ENCODE measurements at regions not wholly inside any gene's neighbourhood (a gene's known extent, or its start where the extent isn't known, plus 50 kb on each side); places are given as distances from the start of the nearest gene placed in this dataset.

DNA sequence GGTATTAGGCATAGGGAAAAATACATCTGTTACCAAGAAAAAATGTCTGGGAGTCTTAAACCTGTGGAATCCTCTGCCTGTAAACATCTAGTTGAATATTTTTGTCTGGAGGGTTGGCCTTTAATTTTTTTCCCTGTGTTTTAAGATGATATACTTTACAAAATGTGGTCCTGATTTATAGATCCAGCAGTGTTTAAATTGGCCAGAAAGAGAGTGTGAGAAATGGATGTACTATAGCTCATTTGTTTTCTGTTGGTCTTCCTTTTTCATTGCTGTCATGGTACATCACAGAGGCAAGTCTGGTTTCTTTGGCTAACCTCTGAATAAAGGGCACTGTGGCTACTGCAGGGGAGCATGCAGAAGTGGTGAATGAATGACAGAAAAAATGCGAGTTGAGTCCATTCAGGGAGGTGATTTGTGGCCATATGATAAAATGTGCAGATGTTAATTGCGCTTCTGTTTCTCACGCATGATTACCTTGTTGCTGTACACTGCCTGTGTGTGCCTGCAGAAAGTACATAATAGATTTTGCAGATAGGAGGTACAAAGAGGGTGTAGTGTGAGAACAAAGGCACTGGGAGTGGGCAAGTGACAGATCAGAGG, 150.0 kb downstream of the NFKBIZ start:
- Histone ChIP-seq H2BK15ac (ENCODE audit: low read length) (no peak overlapping the region), H2AK5ac (ENCODE audit: low read depth, low read length) (no peak overlapping the region), H3K4me1 (ENCODE audit: control insufficient read depth in 2 of 2, insufficient read depth in 1 of 2, low read depth in 1 of 2, low read length in 2 of 2) (peaks cover 0 to 2% of the 10 kb centered on the region in 2 donors), H2BK120ac (ENCODE audit: low read depth, low read length) (no peak overlapping the region), H2BK5ac (ENCODE audit: low read length) (no peak overlapping the region), H3K18ac (ENCODE audit: low read length) (no peak overlapping the region), H3K79me1 (ENCODE audit: low read depth, low read length) (no peaks in the 10 kb centered on the region), H3K27ac (replicated peaks; ENCODE audit: low read length) (no peak overlapping the region), H4K8ac (ENCODE audit: low read depth, low read length) (no peak overlapping the region), H2AFZ (ENCODE audit: low read length) (no peak overlapping the region), H3K14ac (ENCODE audit: low read length) (no peak overlapping the region), H4K91ac (ENCODE audit: low read depth, low read length, poor library complexity) (no peak overlapping the region), H3K4me2 (ENCODE audit: insufficient read depth, low read length, poor library complexity, severe bottlenecking) (no peak overlapping the region), H3K4me3 (ENCODE audit: low read length in 2 of 2) (no peak overlapping the region), H3K36me3 (replicated peaks in 1 of 2; ENCODE audit: control insufficient read depth in 2 of 2, insufficient read depth in 2 of 2, low read length in 2 of 2) (no peaks in the 10 kb centered on the region), H3K23ac (ENCODE audit: low read depth, low read length, poor library complexity) (no peak overlapping the region), H3K27me3 (ENCODE audit: control insufficient read depth in 3 of 3, insufficient read depth in 3 of 3, low read depth in 1 of 3, low read length in 3 of 3) (no peaks in the 10 kb centered on the region), H3K9me3 (replicated peaks in 1 of 2; ENCODE audit: control insufficient read depth in 2 of 2, insufficient read depth in 1 of 2, low read depth in 1 of 2, low read length in 2 of 2) (no peaks in the 10 kb centered on the region), H3K9ac (ENCODE audit: low read depth, low read length, poor library complexity) (no peak overlapping the region), H3K4ac (ENCODE audit: low read length) (no peak overlapping the region), H2BK12ac (ENCODE audit: low read length) (no peak overlapping the region)
- no CpG with 5 or more reads among the region's 3 CpGs for WGBS, 2 donors (ENCODE audit: extremely low coverage in 2 of 2, insufficient read length in 2 of 2, insufficient replicate concordance in 1 of 2)
- DNase-seq (ENCODE audit: low spot score), result no peak

GRCh38 chr3:102000620-102001209, 151.4 kb downstream of the NFKBIZ start:
- Histone ChIP-seq H4K8ac (ENCODE audit: low read depth, low read length) (no peak overlapping the region), H4K91ac (ENCODE audit: low read depth, low read length, poor library complexity) (no peak overlapping the region), H3K4ac (ENCODE audit: low read length) (no peak overlapping the region), H3K4me3 (ENCODE audit: low read length in 2 of 2) (no peak overlapping the region), H2BK5ac (ENCODE audit: low read length) (no peak overlapping the region), H3K9ac (ENCODE audit: low read depth, low read length, poor library complexity) (no peak overlapping the region), H3K27ac (replicated peaks; ENCODE audit: low read length) (no peak overlapping the region), H2BK12ac (ENCODE audit: low read length) (no peak overlapping the region), H2AFZ (ENCODE audit: low read length) (no peak overlapping the region), H3K9me3 (replicated peaks in 1 of 2; ENCODE audit: control insufficient read depth in 2 of 2, insufficient read depth in 1 of 2, low read depth in 1 of 2, low read length in 2 of 2) (no peaks in the 10 kb centered on the region), H3K18ac (ENCODE audit: low read length) (no peak overlapping the region), H2AK5ac (ENCODE audit: low read depth, low read length) (no peak overlapping the region), H3K79me1 (ENCODE audit: low read depth, low read length) (no peaks in the 10 kb centered on the region), H3K14ac (ENCODE audit: low read length) (no peak overlapping the region), H3K36me3 (replicated peaks in 1 of 2; ENCODE audit: control insufficient read depth in 2 of 2, insufficient read depth in 2 of 2, low read length in 2 of 2) (no peaks in the 10 kb centered on the region), H3K27me3 (ENCODE audit: control insufficient read depth in 3 of 3, insufficient read depth in 3 of 3, low read depth in 1 of 3, low read length in 3 of 3) (no peaks in the 10 kb centered on the region), H3K23ac (ENCODE audit: low read depth, low read length, poor library complexity) (no peak overlapping the region), H2BK15ac (ENCODE audit: low read length) (no peak overlapping the region), H2BK120ac (ENCODE audit: low read depth, low read length) (no peak overlapping the region), H3K4me1 (ENCODE audit: control insufficient read depth in 2 of 2, insufficient read depth in 1 of 2, low read depth in 1 of 2, low read length in 2 of 2) (peaks cover 0 to 2% of the 10 kb centered on the region in 2 donors), H3K4me2 (ENCODE audit: insufficient read depth, low read length, poor library complexity, severe bottlenecking) (no peak overlapping the region)
- DNase-seq (ENCODE audit: low spot score), result no peak
- no CpG with 5 or more reads among the region's 3 CpGs for WGBS, 2 donors (ENCODE audit: extremely low coverage in 2 of 2, insufficient read length in 2 of 2, insufficient replicate concordance in 1 of 2)

GRCh38 chr3:102002056-102002455, 152.7 kb downstream of the NFKBIZ start:
- no peak for DNase-seq (ENCODE audit: low spot score)
- no peak overlapping the region for H3K4me3 ChIP-seq (ENCODE audit: low read length in 2 of 2)
- WGBS, 2 donors (ENCODE audit: extremely low coverage in 2 of 2, insufficient read length in 2 of 2, insufficient replicate concordance in 1 of 2), result no CpG with 5 or more reads among the region's 1 CpG
- no peak overlapping the region for H3K27ac ChIP-seq (replicated peaks; ENCODE audit: low read length)
- no peak overlapping the region for H3K14ac ChIP-seq (ENCODE audit: low read length)
- H3K4me1 ChIP-seq (ENCODE audit: control insufficient read depth in 2 of 2, insufficient read depth in 1 of 2, low read depth in 1 of 2, low read length in 2 of 2), result peaks cover 0 to 2% of the 10 kb centered on the region in 2 donors
- H2BK5ac ChIP-seq (ENCODE audit: low read length), result no peak overlapping the region
- H2AFZ ChIP-seq (ENCODE audit: low read length), result no peak overlapping the region
- H2BK12ac ChIP-seq (ENCODE audit: low read length), result no peak overlapping the region
- no peak overlapping the region for H4K91ac ChIP-seq (ENCODE audit: low read depth, low read length, poor library complexity)
- H2BK15ac ChIP-seq (ENCODE audit: low read length), result no peak overlapping the region
- no peak overlapping the region for H3K23ac ChIP-seq (ENCODE audit: low read depth, low read length, poor library complexity)
- no peaks in the 10 kb centered on the region for H3K9me3 ChIP-seq (replicated peaks in 1 of 2; ENCODE audit: control insufficient read depth in 2 of 2, insufficient read depth in 1 of 2, low read depth in 1 of 2, low read length in 2 of 2)
- no peak overlapping the region for H2BK120ac ChIP-seq (ENCODE audit: low read depth, low read length)
- H3K4ac ChIP-seq (ENCODE audit: low read length), result no peak overlapping the region
- H3K36me3 ChIP-seq (replicated peaks in 1 of 2; ENCODE audit: control insufficient read depth in 2 of 2, insufficient read depth in 2 of 2, low read length in 2 of 2), result no peaks in the 10 kb centered on the region
- no peaks in the 10 kb centered on the region for H3K27me3 ChIP-seq (ENCODE audit: control insufficient read depth in 3 of 3, insufficient read depth in 3 of 3, low read depth in 1 of 3, low read length in 3 of 3)
- H3K4me2 ChIP-seq (ENCODE audit: insufficient read depth, low read length, poor library complexity, severe bottlenecking), result no peak overlapping the region
- H3K18ac ChIP-seq (ENCODE audit: low read length), result no peak overlapping the region
- no peaks in the 10 kb centered on the region for H3K79me1 ChIP-seq (ENCODE audit: low read depth, low read length)
- H4K8ac ChIP-seq (ENCODE audit: low read depth, low read length), result no peak overlapping the region
- H3K9ac ChIP-seq (ENCODE audit: low read depth, low read length, poor library complexity), result no peak overlapping the region
- H2AK5ac ChIP-seq (ENCODE audit: low read depth, low read length), result no peak overlapping the region

DNA sequence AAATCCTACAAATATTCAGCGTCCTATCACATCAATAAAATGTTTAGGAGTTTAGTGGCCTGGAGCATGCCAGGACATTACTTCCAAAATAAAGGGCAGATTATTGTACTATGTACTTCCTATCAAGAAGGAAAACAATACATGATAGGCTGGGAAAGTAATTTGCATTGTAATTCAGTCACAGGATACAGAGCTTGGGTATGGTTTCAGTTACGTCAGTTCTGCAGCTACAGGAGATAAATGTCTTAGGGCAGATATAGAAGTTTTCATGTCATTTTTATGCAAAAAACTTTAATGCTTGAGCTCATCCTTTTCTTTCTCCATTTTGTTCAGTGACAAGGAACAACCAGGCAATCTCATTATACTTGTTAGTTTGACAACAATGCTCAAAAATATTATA, 155.2 kb downstream of the NFKBIZ start:
- no peaks in the 10 kb centered on the region for H3K79me1 ChIP-seq (ENCODE audit: low read depth, low read length)
- no peak overlapping the region for H4K91ac ChIP-seq (ENCODE audit: low read depth, low read length, poor library complexity)
- H3K9me3 ChIP-seq (replicated peaks in 1 of 2; ENCODE audit: control insufficient read depth in 2 of 2, insufficient read depth in 1 of 2, low read depth in 1 of 2, low read length in 2 of 2), result no peaks in the 10 kb centered on the region
- H2BK15ac ChIP-seq (ENCODE audit: low read length), result no peak overlapping the region
- no peaks in the 10 kb centered on the region for H3K36me3 ChIP-seq (replicated peaks in 1 of 2; ENCODE audit: control insufficient read depth in 2 of 2, insufficient read depth in 2 of 2, low read length in 2 of 2)
- H2BK5ac ChIP-seq (ENCODE audit: low read length), result no peak overlapping the region
- no peak overlapping the region for H2AK5ac ChIP-seq (ENCODE audit: low read depth, low read length)
- DNase-seq (ENCODE audit: low spot score), result no peak
- H3K23ac ChIP-seq (ENCODE audit: low read depth, low read length, poor library complexity), result no peak overlapping the region
- no peak overlapping the region for H4K8ac ChIP-seq (ENCODE audit: low read depth, low read length)
- H3K14ac ChIP-seq (ENCODE audit: low read length), result no peak overlapping the region
- no peak overlapping the region for H3K4me2 ChIP-seq (ENCODE audit: insufficient read depth, low read length, poor library complexity, severe bottlenecking)
- no peak overlapping the region for H2AFZ ChIP-seq (ENCODE audit: low read length)
- no peak overlapping the region for H2BK120ac ChIP-seq (ENCODE audit: low read depth, low read length)
- no peak overlapping the region for H3K18ac ChIP-seq (ENCODE audit: low read length)
- H2BK12ac ChIP-seq (ENCODE audit: low read length), result no peak overlapping the region
- no peak overlapping the region for H3K4me3 ChIP-seq (ENCODE audit: low read length in 2 of 2)
- no peak overlapping the region for H3K9ac ChIP-seq (ENCODE audit: low read depth, low read length, poor library complexity)
- no peak overlapping the region for H3K4ac ChIP-seq (ENCODE audit: low read length)
- no peaks in the 10 kb centered on the region for H3K27me3 ChIP-seq (ENCODE audit: control insufficient read depth in 3 of 3, insufficient read depth in 3 of 3, low read depth in 1 of 3, low read length in 3 of 3)
- H3K27ac ChIP-seq (replicated peaks; ENCODE audit: low read length), result no peak overlapping the region
- peaks cover 0 to under 1% of the 10 kb centered on the region in 2 donors for H3K4me1 ChIP-seq (ENCODE audit: control insufficient read depth in 2 of 2, insufficient read depth in 1 of 2, low read depth in 1 of 2, low read length in 2 of 2)
- no CpG with 5 or more reads among the region's 2 CpGs for WGBS, 2 donors (ENCODE audit: extremely low coverage in 2 of 2, insufficient read length in 2 of 2, insufficient replicate concordance in 1 of 2)
